NCI-H524 (cell line): ENCODE measurements at regions not wholly inside any gene's neighbourhood (a gene's known extent, or its start where the extent isn't known, plus 50 kb on each side); places are given as distances from the start of the nearest gene placed in this dataset.
"Not testable (repeated sequence)": the region's sequence is repeated elsewhere in the genome, so short reads cannot be mapped to it uniquely, and the experiment has no call there.

Experiments
- DNase-seq, 2 experiments: peaks; one replicate each; lab custom pipeline; 2025; lab: John Stamatoyannopoulos, UW

DNA sequence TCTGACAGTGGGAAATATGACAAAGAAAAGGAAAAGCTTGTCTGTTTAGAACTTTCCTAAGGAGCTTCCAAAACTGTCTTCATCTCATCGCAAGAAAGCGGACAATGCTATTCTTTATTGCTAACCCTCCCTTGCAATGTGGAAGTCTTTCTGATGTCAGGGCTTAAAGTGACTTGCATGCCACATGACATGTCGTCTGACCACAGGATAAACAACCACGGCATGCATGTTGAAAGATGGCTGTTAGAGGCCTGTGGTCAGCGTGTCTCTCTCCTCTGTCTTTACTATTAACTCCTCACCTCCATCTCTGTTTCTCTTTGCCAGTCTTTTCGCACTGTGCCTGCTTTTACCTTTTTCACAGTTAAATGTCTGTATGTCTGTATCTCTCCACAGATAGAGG, 389.8 kb downstream of the LNPK start:
- DNase-seq: no peak

DNA sequence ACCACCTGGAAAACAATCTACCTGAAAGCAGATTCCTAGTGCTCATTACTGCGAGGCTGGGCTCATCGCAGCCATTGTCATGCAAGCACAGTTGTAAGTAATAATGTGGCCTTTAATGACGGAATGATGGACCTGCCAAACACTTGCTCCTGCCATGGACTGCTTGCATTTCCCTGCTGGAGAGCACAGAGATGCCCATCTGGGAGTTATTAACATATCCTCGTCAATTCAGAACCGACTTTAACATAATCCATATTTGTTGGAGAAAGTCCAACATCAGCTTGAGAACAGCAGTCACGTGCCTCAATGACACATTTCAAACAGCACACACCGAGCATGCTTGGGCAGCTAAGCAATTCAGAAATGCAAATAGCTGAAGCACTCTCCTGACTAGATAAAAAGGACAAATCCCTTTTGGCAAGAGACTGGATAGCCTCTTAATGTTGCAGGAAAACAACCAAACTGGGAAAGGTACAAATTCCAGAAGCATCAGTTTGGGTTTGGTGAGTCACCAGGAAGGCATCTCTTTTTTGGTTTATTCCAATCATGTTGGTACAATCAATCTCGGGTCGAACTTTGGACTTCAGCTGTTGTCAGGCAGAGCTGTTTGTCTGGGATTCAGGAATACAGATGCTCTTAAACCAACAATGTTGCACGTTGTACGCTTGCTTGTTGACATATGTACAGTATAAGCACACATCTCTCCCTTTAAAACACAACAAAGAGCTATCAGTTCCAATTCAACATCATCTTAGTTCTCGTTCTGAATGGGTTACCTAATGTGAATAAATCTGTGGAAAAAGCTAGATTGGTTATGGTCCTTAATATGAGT, 395.8 kb downstream of the LNPK start:
- peak; percentile 29 to 68 for DNase-seq

- DNase-seq: no peak
Observed at GRCh38 chr2:175605640-175606009, 396.4 kb downstream of the LNPK start.

DNA sequence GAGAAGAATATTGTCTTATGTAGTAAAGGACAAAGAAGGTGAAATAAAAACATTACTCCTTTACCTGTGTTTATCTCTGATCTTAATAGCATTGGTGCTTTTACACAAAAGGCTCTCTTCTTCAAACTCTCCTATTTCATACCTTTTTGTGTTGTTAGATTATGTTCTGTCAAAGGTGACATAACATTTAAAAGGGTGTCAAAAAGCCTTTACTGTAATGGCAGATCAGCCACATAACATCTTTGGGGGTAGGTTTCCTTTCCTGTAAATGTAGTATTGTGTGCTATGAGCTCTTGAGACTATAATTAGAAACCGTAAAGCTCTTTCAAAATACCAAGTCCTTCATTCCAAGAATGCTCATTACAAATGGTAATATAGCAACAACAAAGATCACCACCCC, 400.1 kb downstream of the LNPK start:
- DNase-seq: no peak

- DNase-seq: no peak
Observed at GRCh38 chr2:175599966-175600831, 401.9 kb downstream of the LNPK start.

- DNase-seq: no peak
Observed at GRCh38 chr2:175597286-175597685, 404.8 kb downstream of the LNPK start.

- DNase-seq: no peak
Observed at GRCh38 chr2:175595139-175595538, 406.9 kb downstream of the LNPK start.

DNA sequence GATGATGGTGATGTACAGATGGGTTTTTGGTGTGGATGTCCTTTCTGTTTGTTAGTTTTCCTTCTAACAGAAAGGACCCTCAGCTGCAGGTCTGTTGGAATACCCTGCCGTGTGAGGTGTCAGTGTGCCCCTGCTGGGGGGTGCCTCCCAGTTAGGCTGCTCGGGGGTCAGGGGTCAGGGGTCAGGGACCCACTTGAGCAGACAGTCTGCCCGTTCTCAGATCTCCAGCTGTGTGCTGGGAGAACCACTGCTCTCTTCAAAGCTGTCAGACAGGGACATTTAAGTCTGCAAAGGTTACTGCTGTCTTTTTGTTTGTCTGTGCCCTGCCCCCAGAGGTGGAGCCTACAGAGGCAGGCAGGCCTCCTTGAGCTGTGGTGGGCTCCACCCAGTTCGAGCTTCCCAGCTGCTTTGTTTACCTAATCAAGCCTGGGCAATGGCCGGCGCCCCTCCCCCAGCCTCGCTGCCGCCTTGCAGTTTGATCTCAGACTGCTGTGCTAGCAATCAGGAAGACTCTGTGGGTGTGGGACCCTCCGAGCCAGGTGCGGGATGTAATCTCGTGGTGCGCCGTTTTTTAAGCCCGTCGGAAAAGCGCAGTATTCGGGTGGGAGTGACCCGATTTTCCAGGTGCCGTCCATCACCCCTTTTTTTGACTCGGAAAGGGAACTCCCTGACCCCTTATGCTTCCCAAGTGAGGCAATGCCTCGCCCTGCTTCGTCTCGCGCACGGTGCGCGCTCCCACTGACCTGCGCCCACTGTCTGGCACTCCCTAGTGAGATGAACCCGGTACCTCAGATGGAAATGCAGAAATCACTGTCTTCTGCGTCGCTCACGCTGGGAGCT, 408.2 kb downstream of the LNPK start:
- not testable (repeated sequence) for DNase-seq

DNA sequence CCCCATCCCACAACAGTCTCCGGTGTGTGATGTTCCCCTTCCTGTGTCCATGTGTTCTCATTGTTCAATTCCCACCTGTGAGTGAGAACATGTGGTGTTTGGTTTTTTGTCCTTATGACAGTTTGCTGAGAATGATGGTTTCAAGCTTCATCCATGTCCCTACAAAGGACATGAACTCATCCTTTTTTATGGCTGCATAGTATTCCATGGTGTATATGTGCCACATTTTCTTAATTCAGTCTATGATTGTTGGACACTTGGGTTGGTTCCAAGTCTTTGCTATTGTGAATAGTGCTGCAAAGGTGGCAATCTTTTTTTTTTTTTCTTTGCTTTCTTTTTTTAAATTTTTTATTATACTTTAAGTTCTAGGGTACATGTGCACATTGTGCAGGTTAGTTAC, 406.7 kb upstream of the ATP5MC3 start:
- not testable (repeated sequence) for DNase-seq

GRCh38 chr2:175585496-175585895, 404.0 kb upstream of the ATP5MC3 start:
- peak in 1 of 2 experiments; percentile 27 for DNase-seq

DNA sequence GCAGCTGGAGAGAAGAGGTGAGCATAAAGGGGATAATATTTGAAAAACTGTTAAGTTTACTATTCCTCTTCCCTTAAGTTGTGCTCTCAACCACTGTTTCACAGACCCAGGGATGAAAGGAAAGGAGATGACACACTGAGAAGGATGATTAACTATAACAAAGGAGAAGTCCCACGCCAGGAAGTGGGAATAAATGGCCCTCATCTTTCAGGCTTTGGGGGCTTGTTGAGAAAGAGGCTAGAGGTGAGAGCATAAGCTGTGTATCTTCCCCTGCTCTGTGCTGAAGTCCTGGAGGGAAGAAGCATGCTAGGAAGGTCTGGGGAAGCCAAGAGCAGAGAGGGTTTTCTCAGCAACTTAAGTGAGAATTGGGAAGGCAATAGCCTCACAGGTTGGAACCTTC, 399.1 kb upstream of the ATP5MC3 start:
- no peak for DNase-seq

GRCh38 chr2:175579646-175580045, 398.1 kb upstream of the ATP5MC3 start:
- no peak for DNase-seq

DNA sequence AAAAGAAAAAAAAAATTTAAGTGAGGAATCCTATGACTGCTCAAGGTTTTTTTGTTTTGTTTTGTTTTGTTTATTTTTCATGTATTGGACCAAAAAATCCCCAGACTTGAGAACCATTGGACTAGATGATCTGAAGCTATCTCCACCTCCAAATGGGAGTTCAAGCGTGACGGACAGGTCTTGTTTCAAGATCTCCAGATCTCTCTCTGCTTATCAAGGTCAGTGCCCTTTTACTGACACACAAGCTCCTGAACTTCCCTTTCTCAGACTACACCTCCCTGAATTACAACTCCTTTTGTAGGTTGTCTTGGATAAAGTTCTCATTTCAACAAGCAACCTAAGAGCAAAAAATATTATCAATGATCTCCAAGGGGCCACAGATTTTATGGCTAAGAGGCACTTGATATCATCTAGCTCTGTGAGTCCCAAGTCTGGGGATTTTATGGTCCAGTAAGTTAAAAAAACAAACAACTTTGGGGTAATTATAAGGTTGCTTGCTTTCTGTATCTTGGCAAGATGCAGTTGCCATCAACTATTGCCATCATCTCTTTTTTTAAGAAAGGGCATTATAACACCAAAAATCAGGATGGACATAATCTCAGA, 396.0 kb upstream of the ATP5MC3 start:
- DNase-seq: no peak

- DNase-seq: peak in 1 of 2 experiments; percentile 12
Observed at GRCh38 chr2:175576875-175577274, 395.4 kb upstream of the ATP5MC3 start.

DNA sequence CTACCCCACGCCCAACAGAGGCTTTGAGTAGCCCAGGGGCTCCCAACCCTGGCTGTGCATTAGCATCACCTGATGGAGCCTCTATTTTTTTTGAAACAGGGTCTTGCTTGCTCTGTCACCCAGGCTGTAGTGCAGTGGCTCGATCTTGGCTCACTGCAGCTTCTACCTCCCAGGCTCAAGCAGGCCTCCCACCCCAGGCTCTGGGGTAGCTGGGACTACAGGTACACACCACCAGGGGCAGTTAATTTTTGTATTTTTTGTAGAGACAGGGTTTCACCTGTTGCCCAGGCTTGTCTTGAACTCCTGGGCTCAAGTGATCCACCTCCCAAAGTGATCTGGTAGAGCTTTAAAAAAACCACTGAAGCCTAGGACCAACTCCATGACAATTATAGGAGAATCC, 394.8 kb upstream of the ATP5MC3 start:
- DNase-seq: no peak

GRCh38 chr2:175575346-175576258, 394.1 kb upstream of the ATP5MC3 start:
- no peak for DNase-seq

DNA sequence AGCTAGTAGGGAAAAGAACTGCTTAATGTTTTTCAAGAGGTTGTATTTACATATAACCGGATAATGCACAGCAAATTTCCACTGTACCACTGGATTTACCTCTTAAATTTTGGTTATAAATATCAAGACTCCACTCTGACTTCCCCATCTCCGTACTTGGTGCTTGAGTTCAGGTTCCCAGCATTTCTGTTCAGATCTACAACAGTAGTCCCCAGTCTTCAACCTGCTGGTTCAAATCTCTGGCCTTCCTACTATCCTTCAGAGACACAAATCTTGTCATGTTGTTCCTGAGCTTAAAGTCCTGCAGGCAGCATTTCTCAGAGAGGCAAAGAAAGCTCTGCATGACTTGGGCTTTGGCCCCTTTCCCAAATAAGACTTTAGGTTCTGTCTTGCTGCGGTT, 392.6 kb upstream of the ATP5MC3 start:
- no peak for DNase-seq

DNA sequence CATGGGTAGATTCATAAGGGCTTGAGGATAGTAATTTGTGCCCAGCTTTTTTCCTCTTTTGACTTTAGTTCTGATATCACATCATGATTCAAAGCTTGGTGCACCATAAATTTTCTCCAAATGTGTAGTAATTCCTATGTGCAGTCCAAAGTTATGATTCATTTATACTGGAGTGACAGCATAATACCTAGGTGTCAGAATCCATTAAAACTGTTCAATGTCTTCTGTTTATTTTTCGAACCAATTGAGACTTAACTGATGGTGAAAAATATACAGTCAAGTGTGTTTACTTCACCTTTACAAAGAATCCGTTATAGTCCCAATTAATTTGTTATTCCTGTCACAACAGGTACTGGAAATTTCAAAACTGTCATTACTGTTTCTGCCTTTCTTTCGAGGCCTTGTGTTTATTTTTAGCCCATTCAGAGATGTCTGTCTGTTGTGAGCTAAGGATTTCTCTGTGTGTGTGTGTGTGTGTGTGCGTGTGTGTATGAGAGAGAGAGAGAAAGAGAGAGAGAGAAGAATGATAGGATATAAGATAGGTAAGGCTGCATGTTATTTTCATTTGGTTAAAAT, 389.7 kb upstream of the ATP5MC3 start:
- DNase-seq: no peak

DNA sequence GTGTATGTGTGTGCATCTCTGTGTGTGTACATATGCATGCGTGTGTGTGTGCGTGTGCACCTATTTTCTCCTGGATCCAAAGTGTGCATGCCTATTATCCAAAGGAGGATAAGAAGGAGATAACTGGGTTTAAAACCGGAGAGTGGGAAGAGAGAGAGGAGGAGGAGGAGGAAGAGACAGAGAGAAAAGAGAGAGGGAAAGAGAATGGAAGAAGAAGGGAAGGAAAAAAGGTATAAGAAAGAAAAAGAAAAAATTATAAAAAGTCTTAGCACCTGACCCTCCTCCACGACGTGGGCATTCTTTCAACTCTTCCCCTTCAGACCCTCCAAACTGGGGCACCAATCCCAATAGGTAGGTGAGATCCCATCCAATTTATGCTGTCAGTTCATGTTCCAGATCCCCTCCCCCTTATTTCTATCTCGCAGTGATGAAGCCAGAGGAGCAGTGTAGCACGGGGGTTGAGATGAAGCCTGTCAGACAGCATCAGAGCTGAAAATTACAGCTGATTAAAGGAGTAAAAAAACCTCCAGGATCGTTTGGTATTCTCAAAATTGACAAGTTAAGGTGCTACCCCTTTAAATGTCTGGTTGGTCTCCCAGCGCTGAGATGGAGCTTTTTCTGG, 386.7 kb upstream of the ATP5MC3 start:
- DNase-seq: no peak
